ENCODE measurements at regions not wholly inside any gene's neighbourhood (a gene's known extent, or its start where the extent isn't known, plus 50 kb on each side); places are given as distances from the start of the nearest gene placed in this dataset.
A peak's percentile ranks its signal among the peaks of the same experiment; 100 is the strongest.

DNA sequence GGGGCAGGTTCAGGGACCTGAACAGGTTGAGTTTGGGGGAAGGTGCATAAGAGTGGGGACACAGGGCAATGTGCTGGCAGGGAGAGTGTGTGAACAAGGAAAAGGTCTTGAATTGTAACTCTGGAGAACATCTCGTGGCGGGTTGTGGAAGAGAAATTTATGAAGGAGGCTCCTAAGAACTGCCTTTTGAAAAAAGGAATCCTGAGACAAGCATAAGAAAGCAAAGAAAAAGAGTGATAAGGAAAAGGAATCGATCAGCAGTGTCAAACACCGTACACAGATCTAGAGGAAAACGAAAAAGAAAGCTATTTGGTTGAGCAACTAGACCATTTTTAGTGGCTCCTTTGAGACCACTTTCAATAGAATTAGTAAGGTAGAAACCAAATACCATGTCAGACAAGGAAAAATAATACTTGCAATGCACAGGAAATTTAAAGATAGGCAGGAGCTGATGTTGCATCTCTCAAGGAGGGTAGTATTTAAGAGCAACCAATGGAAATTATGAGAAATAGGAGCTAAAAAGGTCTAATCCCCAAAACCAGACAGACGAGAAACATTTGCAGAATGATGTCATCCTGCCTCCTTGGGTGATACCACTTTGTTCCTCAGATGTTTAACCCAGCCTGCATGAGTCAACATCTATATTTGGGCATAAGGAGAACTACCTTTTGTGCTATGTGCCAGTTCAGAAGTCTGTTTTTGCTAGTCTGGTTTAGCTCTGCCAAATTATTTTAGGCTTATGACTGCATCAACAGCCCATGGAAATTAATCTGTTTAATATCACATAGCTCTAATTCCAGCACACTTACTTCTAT is 64.5 kb upstream of the STK38L start:
- no peak overlapping the region for H3K4me3 ChIP-seq (ENCODE audit: control insufficient read depth, low read depth, low read length)
- TF ChIP-seq, protein P1, sequence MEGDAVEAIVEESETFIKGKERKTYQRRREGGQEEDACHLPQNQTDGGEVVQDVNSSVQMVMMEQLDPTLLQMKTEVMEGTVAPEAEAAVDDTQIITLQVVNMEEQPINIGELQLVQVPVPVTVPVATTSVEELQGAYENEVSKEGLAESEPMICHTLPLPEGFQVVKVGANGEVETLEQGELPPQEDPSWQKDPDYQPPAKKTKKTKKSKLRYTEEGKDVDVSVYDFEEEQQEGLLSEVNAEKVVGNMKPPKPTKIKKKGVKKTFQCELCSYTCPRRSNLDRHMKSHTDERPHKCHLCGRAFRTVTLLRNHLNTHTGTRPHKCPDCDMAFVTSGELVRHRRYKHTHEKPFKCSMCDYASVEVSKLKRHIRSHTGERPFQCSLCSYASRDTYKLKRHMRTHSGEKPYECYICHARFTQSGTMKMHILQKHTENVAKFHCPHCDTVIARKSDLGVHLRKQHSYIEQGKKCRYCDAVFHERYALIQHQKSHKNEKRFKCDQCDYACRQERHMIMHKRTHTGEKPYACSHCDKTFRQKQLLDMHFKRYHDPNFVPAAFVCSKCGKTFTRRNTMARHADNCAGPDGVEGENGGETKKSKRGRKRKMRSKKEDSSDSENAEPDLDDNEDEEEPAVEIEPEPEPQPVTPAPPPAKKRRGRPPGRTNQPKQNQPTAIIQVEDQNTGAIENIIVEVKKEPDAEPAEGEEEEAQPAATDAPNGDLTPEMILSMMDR (conservative IDR thresholded peaks at IDR 0.05; ENCODE audit: control insufficient read depth, insufficient read depth, low read depth, low read length) = no peak
- peak; percentile 94 for DNase-seq (ENCODE audit: low read depth)

DNA sequence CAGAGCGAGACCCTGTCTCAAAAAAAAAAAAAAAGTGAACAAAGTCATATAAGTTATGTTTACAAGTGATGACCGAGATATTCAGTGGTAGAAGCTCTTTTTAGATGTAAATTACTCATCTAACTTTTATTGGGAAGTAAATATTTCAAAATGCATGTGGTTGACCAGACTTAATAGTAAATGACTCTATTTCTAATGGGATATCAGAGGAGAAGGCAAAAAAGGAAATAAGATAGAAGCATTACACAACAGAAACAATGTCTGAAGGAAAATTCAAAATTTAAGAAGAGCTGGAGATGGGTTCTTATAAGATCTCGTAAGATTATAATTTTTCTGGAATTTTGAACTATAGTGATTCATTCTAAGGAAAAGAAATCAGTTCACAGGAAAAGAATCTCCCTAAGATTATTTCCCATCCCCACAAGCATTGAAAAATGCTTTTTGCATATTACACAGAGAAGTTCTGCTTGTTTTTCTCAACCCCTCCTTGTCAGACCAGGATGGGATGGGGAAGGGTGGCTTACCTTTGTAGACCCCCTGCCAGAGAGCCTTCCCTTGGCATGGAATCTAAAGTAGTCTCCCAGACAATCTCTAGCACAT is 63.1 kb upstream of the STK38L start:
- TF ChIP-seq, protein P1 (conservative IDR thresholded peaks at IDR 0.05; ENCODE audit: control insufficient read depth, insufficient read depth, low read depth, low read length) = no peak
- DNase-seq (ENCODE audit: low read depth) = no peak
- H3K4me3 ChIP-seq (ENCODE audit: control insufficient read depth, low read depth, low read length) = no peak overlapping the region

DNA sequence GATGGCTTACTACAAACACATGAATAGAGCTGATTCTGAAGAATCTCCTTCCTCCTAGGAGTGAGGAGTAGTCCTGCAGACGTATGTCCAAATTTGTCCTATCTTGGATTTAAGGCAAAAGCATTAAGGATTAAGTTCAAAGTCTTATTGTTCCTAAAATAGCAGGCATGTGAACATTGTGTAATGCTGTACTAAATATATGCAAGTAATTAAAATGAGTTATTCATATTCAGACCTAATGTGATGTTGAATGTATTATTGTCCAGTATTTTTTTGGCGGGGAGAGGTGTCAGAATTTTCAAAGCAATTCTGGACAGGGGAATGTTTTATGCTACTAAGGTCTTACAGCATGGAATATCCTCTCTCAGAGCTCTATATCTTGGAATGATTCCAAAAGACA is 60.7 kb upstream of the STK38L start:
- H3K4me3 ChIP-seq (ENCODE audit: control insufficient read depth, low read depth, low read length) = no peak overlapping the region
- DNase-seq (ENCODE audit: low read depth) = no peak
- TF ChIP-seq, protein P1 (conservative IDR thresholded peaks at IDR 0.05; ENCODE audit: control insufficient read depth, insufficient read depth, low read depth, low read length) = no peak

DNA sequence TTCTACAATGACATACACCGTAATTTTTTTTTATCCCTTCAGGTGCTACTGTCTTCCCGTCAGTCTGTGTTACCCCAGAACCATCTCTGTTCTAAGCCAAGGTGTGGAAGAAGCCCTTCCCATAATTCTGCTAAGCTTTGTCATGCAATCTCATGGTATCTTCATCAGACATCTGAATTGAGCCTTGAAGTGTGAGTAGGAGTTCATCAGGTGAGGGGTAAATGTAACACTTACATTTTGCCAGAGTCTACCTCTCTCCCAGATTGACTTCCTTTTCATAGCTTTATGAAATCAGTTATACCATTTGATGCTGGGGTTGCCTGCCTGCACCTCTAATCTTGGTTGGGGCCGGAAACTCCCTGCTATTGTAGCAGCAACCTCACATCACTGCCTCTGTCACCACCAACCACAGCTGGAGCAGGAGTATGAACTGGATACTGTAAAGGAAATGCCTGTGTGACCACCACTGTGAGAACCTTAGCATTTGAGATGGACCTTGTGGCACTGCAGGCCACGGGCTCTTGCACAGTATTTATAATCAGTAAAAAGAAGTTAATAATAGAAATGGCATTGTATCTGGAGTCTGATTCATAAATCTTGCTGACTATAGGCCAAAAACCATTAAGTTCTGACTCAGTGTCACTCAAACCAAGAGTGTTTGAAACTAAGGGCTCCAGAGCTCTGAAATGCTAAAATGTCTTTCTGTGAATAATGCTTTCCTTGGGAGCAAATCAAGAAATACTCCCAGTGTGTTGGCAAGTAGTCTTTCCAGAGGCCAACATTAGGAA is 58.7 kb upstream of the STK38L start:
- no peak overlapping the region for H3K4me3 ChIP-seq (ENCODE audit: control insufficient read depth, low read depth, low read length)
- DNase-seq (ENCODE audit: low read depth) = peak; percentile 67
- TF ChIP-seq, protein P1 (conservative IDR thresholded peaks at IDR 0.05; ENCODE audit: control insufficient read depth, insufficient read depth, low read depth, low read length) = no peak

DNA sequence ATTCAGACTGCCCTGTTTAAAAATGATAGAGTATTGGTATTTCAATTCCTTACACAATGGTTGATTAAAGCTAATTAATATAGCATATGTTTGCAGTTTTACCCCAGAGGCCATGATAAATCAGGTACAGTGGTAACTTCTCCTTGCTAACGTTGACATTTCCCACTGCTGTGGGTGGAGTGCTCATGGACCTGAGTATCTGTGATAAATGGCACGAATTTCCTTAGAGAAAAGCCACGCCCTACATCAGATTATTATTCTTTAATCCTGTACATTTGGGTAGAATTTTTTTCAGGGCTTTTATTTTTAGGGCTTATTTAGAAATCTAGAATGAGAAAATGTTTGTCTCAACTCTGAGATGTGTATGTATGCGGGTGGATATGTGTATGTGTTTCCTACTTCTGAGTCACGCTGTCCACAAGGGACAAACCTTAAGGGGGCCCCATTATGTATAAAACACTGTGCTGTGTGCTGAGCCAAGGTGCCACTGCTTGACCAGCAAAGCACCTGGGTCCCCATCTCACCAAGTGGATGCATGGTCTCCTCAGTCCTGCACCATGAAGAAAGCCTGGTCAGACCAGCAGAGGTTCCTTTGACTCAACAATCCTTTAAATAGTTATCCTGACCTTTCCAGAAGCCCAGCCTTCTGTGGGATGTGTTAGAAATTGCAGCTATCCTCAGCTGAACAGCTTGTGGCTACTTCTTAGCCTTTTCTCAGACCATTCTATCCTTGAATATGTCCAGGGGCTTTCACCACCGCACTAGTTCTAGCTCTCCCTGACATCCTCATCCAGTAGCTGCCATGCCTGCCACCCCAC is 57.9 kb upstream of the STK38L start:
- TF ChIP-seq, protein P1 (conservative IDR thresholded peaks at IDR 0.05; ENCODE audit: control insufficient read depth, insufficient read depth, low read depth, low read length) = no peak
- H3K4me3 ChIP-seq (ENCODE audit: control insufficient read depth, low read depth, low read length) = no peak overlapping the region
- DNase-seq (ENCODE audit: low read depth) = peak; percentile 20

DNA sequence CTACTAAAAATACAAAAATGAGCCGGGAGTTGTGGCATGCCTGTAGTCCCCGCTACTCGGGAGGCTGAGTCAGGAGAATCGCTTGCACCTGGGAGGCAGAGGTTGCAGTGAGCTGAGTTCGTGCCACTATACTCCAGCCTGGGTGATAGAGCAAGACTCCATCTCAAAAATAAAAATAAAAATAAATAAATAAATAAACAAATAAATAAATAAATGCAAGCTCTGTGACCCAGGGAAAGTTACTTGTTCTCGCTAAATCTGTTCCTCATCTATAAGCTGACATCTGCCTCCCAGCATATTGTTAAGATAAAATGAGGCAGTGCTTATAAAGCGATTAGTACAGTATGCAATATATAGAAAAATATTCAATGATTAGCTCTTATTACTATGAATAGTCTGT is 56.4 kb upstream of the STK38L start:
- H3K4me3 ChIP-seq (ENCODE audit: control insufficient read depth, low read depth, low read length) = no peak overlapping the region
- DNase-seq (ENCODE audit: low read depth) = no peak
- TF ChIP-seq, protein P1 (conservative IDR thresholded peaks at IDR 0.05; ENCODE audit: control insufficient read depth, insufficient read depth, low read depth, low read length) = no peak
